GM23338 (cell line): ENCODE measurements at regions not wholly inside any gene's neighbourhood (a gene's known extent, or its start where the extent isn't known, plus 50 kb on each side); places are given as distances from the start of the nearest gene placed in this dataset.

ENCODE experiments used
- ATAC-seq: fragments of 200-7000 bp; cut with Tn5 transposase; 3 replicates; pipeline ENCODE4 v1.9.1; 2020
- DNase-seq: peaks from one replicate; pipeline ENCODE4 v3.0.0-alpha.2; 2015; ENCODE audit warnings: low spot score
- H2AFZ ChIP-seq: fragments of 200-600 bp; sonication (generic); 2 replicates; pipeline ENCODE4 v1.8.0; 2016; ENCODE audit warnings: antibody characterized with exemption, mild to moderate bottlenecking, moderate library complexity
- H3F3A ChIP-seq: fragments of 200-600 bp; sonication (generic); replicated peaks from 2 replicates; pipeline ENCODE4 v1.8.0; 2017; ENCODE audit warnings: antibody characterized with exemption, mixed run types, low read depth
- H3K27ac ChIP-seq: fragments of 200-600 bp; sonication (generic); 2 replicates; pipeline ENCODE4 v1.6.1; 2016; ENCODE audit warnings: low read depth
- H3K27me3 ChIP-seq: fragments of 200-600 bp; sonication (generic); 2 replicates; pipeline ENCODE4 v1.8.0; 2016; ENCODE audit warnings: mild to moderate bottlenecking, mixed run types, moderate library complexity; ENCODE audit not compliant: insufficient read depth
- H3K36me3 ChIP-seq: fragments of 200-600 bp; sonication (generic); 2 replicates; pipeline ENCODE4 v1.8.0; 2016; ENCODE audit warnings: mild to moderate bottlenecking; ENCODE audit not compliant: insufficient read depth
- H3K4me1 ChIP-seq: fragments of 200-600 bp; sonication (generic); 2 replicates; pipeline ENCODE4 v1.8.0; 2016; ENCODE audit warnings: mild to moderate bottlenecking, moderate library complexity; ENCODE audit not compliant: insufficient read depth
- H3K4me2 ChIP-seq: fragments of 200-600 bp; sonication (generic); 2 replicates; pipeline ENCODE4 v1.7.1; 2017; ENCODE audit warnings: mixed run types
- H3K4me3 ChIP-seq: fragments of 200-600 bp; sonication (generic); 2 replicates; pipeline ENCODE4 v1.6.1; 2016; ENCODE audit warnings: mixed run types
- H3K79me2 ChIP-seq: fragments of 200-600 bp; sonication (generic); replicated peaks from 2 replicates; pipeline ENCODE4 v1.8.0; 2017; ENCODE audit warnings: mild to moderate bottlenecking; ENCODE audit not compliant: insufficient read depth
- H3K9me2 ChIP-seq: fragments of 200-600 bp; sonication (generic); 2 replicates; pipeline ENCODE4 v1.8.0; 2017; ENCODE audit not compliant: insufficient read depth
- H4K20me1 ChIP-seq: fragments of 200-600 bp; sonication (generic); replicated peaks from 2 replicates; pipeline ENCODE4 v1.8.0; 2017; ENCODE audit warnings: mild to moderate bottlenecking; ENCODE audit not compliant: insufficient read depth
- H3K27ac Mint-ChIP-seq: 2 replicates; pipeline ENCODE4 v1.8.0; 2020; ENCODE audit warnings: inconsistent platforms, mild to moderate bottlenecking, moderate library complexity, mixed read lengths
- H3K27me3 Mint-ChIP-seq: 3 replicates; pipeline ENCODE4 v1.8.0; 2022; ENCODE audit warnings: low read depth, mild to moderate bottlenecking, moderate library complexity, mixed read lengths, inconsistent platforms; ENCODE audit not compliant: insufficient read depth, poor library complexity
- H3K36me3 Mint-ChIP-seq: 3 replicates; pipeline ENCODE4 v1.8.0; 2021; ENCODE audit warnings: low read depth, mild to moderate bottlenecking, inconsistent platforms, moderate library complexity, mixed read lengths
- H3K4me1 Mint-ChIP-seq: 3 replicates; pipeline ENCODE4 v1.8.0; 2020; ENCODE audit warnings: mild to moderate bottlenecking, inconsistent platforms, mixed read lengths
- H3K4me3 Mint-ChIP-seq: 3 replicates; pipeline ENCODE4 v1.8.0; 2021; ENCODE audit warnings: moderate library complexity, mild to moderate bottlenecking, inconsistent platforms, mixed read lengths
- H3K9me3 Mint-ChIP-seq: 3 replicates; pipeline ENCODE4 v1.8.0; 2020; ENCODE audit warnings: moderate library complexity, mild to moderate bottlenecking, inconsistent platforms, mixed read lengths
- CREB1 ChIP-seq: fragments of 250-450 bp; sonication (Bioruptor Pico); IDR thresholded peaks from 2 replicates; pipeline ENCODE4 v1.5.0; 2020; ENCODE audit warnings: low read depth, mild to moderate bottlenecking, moderate library complexity
- CTCF ChIP-seq, 2 experiments: fragments of 200-600 bp in 1 of 2; sonication (generic) in 1 of 2; conservative IDR thresholded peaks; 2 replicates each; pipeline versions ENCODE4 v1.5.1 to v1.6.1; 2016 to 2017; ENCODE audit warnings: antibody characterized with exemption in 2 of 2, low read depth in 2 of 2, mild to moderate bottlenecking in 2 of 2, moderate library complexity in 1 of 2
- ETS1 ChIP-seq: IDR thresholded peaks from 2 replicates; pipeline ENCODE4 v1.6.1; 2016; ENCODE audit warnings: antibody characterized with exemption
- EZH2 ChIP-seq: fragments of 200-600 bp; sonication (generic); IDR thresholded peaks from one replicate; pipeline ENCODE4 v1.8.0; 2017; ENCODE audit warnings: antibody characterized with exemption, mild to moderate bottlenecking, low read depth; ENCODE audit not compliant: unreplicated experiment
- EZH2phosphoT487 ChIP-seq: fragments of 200-600 bp; sonication (generic); IDR thresholded peaks from one replicate; pipeline ENCODE4 v1.8.1; 2018; ENCODE audit warnings: antibody characterized with exemption; ENCODE audit not compliant: unreplicated experiment
- JUNB ChIP-seq: IDR thresholded peaks from one replicate; pipeline ENCODE4 v1.6.1; 2016; ENCODE audit warnings: antibody characterized with exemption; ENCODE audit not compliant: unreplicated experiment
- NANOG ChIP-seq: IDR thresholded peaks from 2 replicates; pipeline ENCODE4 v1.6.1; 2016; ENCODE audit warnings: antibody characterized with exemption, borderline replicate concordance
- POLR2AphosphoS5 ChIP-seq: IDR thresholded peaks from 2 replicates; pipeline ENCODE4 v1.6.1; 2016; ENCODE audit warnings: antibody characterized with exemption, low read depth
- REST ChIP-seq: IDR thresholded peaks from one replicate; pipeline ENCODE4 v1.6.1; 2018; ENCODE audit warnings: antibody characterized with exemption; ENCODE audit not compliant: unreplicated experiment
- STAT1 ChIP-seq: IDR thresholded peaks from one replicate; pipeline ENCODE4 v1.6.1; 2016; ENCODE audit warnings: antibody characterized with exemption; ENCODE audit not compliant: unreplicated experiment
- ZNF114 ChIP-seq: fragments of 250-450 bp; sonication (Bioruptor Pico); IDR thresholded peaks from 2 replicates; pipeline ENCODE4 v1.5.0; 2020; ENCODE audit warnings: mild to moderate bottlenecking, moderate library complexity
- ZNF331 ChIP-seq: fragments of 250-450 bp; sonication (Bioruptor Pico); IDR thresholded peaks from 2 replicates; pipeline ENCODE4 v1.5.0; 2020; ENCODE audit warnings: low read depth, mild to moderate bottlenecking, moderate library complexity
- ZNF462 ChIP-seq: fragments of 250-450 bp; sonication (Bioruptor Pico); IDR thresholded peaks from 2 replicates; pipeline ENCODE4 v1.5.0; 2020; ENCODE audit warnings: mild to moderate bottlenecking, moderate library complexity

- TF ChIP-seq ZNF114 (no peak), CREB1 (CRISPR knock-in tag) (no peak)
Observed at GRCh38 chr16:86730086-86730485, 151.7 kb downstream of the FOXL1 start (continued).

- H3K79me2 ChIP-seq = no peaks in the 10 kb centered on the region
- no peak overlapping the region for H2AFZ ChIP-seq
- no peak for DNase-seq
- no peak overlapping the region for H3K4me2 ChIP-seq
- no peaks in the 10 kb centered on the region for H4K20me1 ChIP-seq
- no peaks in the 10 kb centered on the region for H3K36me3 ChIP-seq
- H3K27ac ChIP-seq = no peak overlapping the region
- H3F3A ChIP-seq = peaks cover 4% of the 10 kb centered on the region; the same call in 1 of the 2 replicates
- no peak for TF ChIP-seq EZH2
- no peak for TF ChIP-seq POLR2AphosphoS5
- TF ChIP-seq ETS1 = no peak
- no peak for TF ChIP-seq CREB1 (CRISPR knock-in tag)
- no peak for TF ChIP-seq REST
- no peak for TF ChIP-seq ZNF114
- no peak for TF ChIP-seq STAT1
- no peak for TF ChIP-seq ZNF462 (CRISPR knock-in tag)
- no peak for TF ChIP-seq NANOG
- no peak for TF ChIP-seq ZNF331 (CRISPR knock-in tag)
- no peak for TF ChIP-seq EZH2phosphoT487
- no peak for TF ChIP-seq JUNB
- no peak for TF ChIP-seq CTCF (conservative IDR thresholded peaks at IDR 0.05; ENCODE audit: low read depth in 2 of 2)
- Mint-ChIP-seq H3K36me3 (no peaks in the 10 kb centered on the region; the same call in 2 of the 3 replicates), H3K27me3 (peaks cover 21% of the 10 kb centered on the region), H3K4me3 (no peak overlapping the region), H3K9me3 (no peaks in the 10 kb centered on the region), H3K27ac (no peak overlapping the region), H3K4me1 (peaks cover 43% of the 10 kb centered on the region)
- H3K4me1 ChIP-seq = peaks cover 28% of the 10 kb centered on the region
- no peaks in the 10 kb centered on the region for H3K9me2 ChIP-seq
- no peak overlapping the region for H3K4me3 ChIP-seq
- ATAC-seq = no peak
- no peaks in the 10 kb centered on the region for H3K27me3 ChIP-seq
Observed at GRCh38 chr16:86730597-86730996, 152.2 kb downstream of the FOXL1 start.
